ENCODE measurements at regions not wholly inside any gene's neighbourhood (a gene's known extent, or its start where the extent isn't known, plus 50 kb on each side); places are given as distances from the start of the nearest gene placed in this dataset.

GRCh38 chr4:44931720-44932119, 205.4 kb upstream of the GNPDA2 start:
- intact Hi-C loops (cut with DNase I), result no loop called here
- no peak for DNase-seq (ENCODE audit: extremely low spot score)
- 79% methylated on average over 3 of the region's 3 CpGs for WGBS
- TF ChIP-seq EP300 (IDR thresholded peaks at IDR 0.05) (no peak), POLR2A (IDR thresholded peaks at IDR 0.05; ENCODE audit: low read depth) (no peak), CTCF (IDR thresholded peaks at IDR 0.05) (no peak), POLR2AphosphoS5 (IDR thresholded peaks at IDR 0.05) (no peak)
- Histone ChIP-seq H3K4me1 (peaks cover 0 to 9% (median 1%) of the 10 kb centered on the region in 4 donors), H3K9me3 (no peaks in the 10 kb centered on the region), H3K36me3 (no peaks in the 10 kb centered on the region), H3K27me3 (no peaks in the 10 kb centered on the region), H3K27ac (replicated peaks in 1 of 4) (no peak overlapping the region), H3K4me3 (no peak overlapping the region)

GRCh38 chr4:44928785-44929184, 202.4 kb upstream of the GNPDA2 start:
- Histone ChIP-seq H3K9me3 (no peaks in the 10 kb centered on the region), H3K27ac (replicated peaks in 1 of 4) (no peak overlapping the region), H3K4me3 (no peak overlapping the region), H3K27me3 (no peaks in the 10 kb centered on the region), H3K4me1 (peaks cover 0 to 9% (median 1%) of the 10 kb centered on the region in 4 donors), H3K36me3 (no peaks in the 10 kb centered on the region)
- TF ChIP-seq EP300 (IDR thresholded peaks at IDR 0.05) (no peak), CTCF (IDR thresholded peaks at IDR 0.05) (no peak), POLR2A (IDR thresholded peaks at IDR 0.05; ENCODE audit: low read depth) (no peak), POLR2AphosphoS5 (IDR thresholded peaks at IDR 0.05) (no peak)
- intact Hi-C loops (cut with DNase I), result loop anchor here (5.0 kb wide), 2 partner anchors 524 to 1344 kb away; no protein-coding TSS in a partner anchor
- no peak for DNase-seq (ENCODE audit: extremely low spot score)
- 55% methylated on average over 2 of the region's 2 CpGs for WGBS

GRCh38 chr4:44927399-44928380, 201.3 kb upstream of the GNPDA2 start:
- H3K27ac ChIP-seq (replicated peaks in 1 of 4), result no peak overlapping the region
- no peaks in the 10 kb centered on the region for H3K27me3 ChIP-seq
- intact Hi-C loops (cut with DNase I), result loop anchor here (5.0 kb wide), 2 partner anchors 525 to 1345 kb away; no protein-coding TSS in a partner anchor
- no peaks in the 10 kb centered on the region for H3K9me3 ChIP-seq
- no peak for TF ChIP-seq POLR2AphosphoS5 (IDR thresholded peaks at IDR 0.05)
- peak; percentile 19 to 69 (median 52) for TF ChIP-seq CTCF (IDR thresholded peaks at IDR 0.05)
- H3K4me3 ChIP-seq, result no peak overlapping the region
- DNase-seq (ENCODE audit: extremely low spot score), result no peak
- WGBS, result 52% methylated on average over 4 of the region's 4 CpGs
- peaks cover 0 to 9% (median 1%) of the 10 kb centered on the region in 4 donors for H3K4me1 ChIP-seq
- H3K36me3 ChIP-seq, result no peaks in the 10 kb centered on the region

- WGBS, result 16% methylated on average over 3 of the region's 3 CpGs
These were observed 190.1 kb upstream of the GNPDA2 start for GRCh38 chr4:44916411-44916810.

More at GRCh38 chr4:44916411-44916810, 190.1 kb upstream of the GNPDA2 start:
- H3K27ac ChIP-seq (replicated peaks in 1 of 4), result peak overlapping the region in 2 of 4 donors; percentile 15 to 16
- no peaks in the 10 kb centered on the region for H3K4me1 ChIP-seq
- no peaks in the 10 kb centered on the region for H3K27me3 ChIP-seq
- TF ChIP-seq CTCF (IDR thresholded peaks at IDR 0.05), result no peak
- no peak for DNase-seq (ENCODE audit: extremely low spot score)
- peak overlapping the region; percentile 16 to 53 (median 42) for H3K4me3 ChIP-seq
- intact Hi-C loops (cut with DNase I), result no loop called here
- H3K9me3 ChIP-seq, result no peaks in the 10 kb centered on the region
- H3K36me3 ChIP-seq, result no peaks in the 10 kb centered on the region
